ENCODE measurements at regions not wholly inside any gene's neighbourhood (a gene's known extent, or its start where the extent isn't known, plus 50 kb on each side); places are given as distances from the start of the nearest gene placed in this dataset.
"Not testable (repeated sequence)": the region's sequence is repeated elsewhere in the genome, so short reads cannot be mapped to it uniquely, and the experiment has no call there.

DNA sequence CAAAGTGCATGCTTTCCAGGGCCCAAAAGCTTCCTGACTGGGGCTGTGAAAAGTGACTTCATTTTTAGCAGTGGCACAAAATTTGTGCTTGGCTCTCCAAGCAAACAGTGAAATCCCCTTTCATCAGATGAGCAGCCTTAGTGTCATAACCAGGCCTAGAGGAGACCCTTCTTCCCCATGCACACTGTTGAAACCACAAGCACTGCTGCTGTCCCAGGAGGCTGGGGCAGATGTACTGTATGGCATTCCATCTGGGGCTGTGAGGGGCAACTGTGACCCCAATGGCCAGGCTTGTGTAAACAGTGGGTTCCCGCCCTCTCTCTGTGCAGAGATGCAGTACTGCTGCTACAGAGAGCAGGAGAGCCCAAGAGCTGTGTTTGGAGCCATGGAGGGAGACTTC, 184.1 kb downstream of the SPIN4 start:
- no CpG with 5 or more reads among the region's 1 CpG for WGBS
- H2BK15ac ChIP-seq (ENCODE audit: low read depth, poor library complexity, severe bottlenecking); H3K79me1 ChIP-seq (replicated peaks; ENCODE audit: low read length, poor library complexity, severe bottlenecking); H3K4me3 ChIP-seq (ENCODE audit: insufficient read depth in 1 of 2, low read depth in 1 of 2, low read length in 2 of 2); H3K36me3 ChIP-seq (ENCODE audit: control insufficient read depth in 1 of 2, insufficient read depth in 2 of 2, low read depth in 1 of 2, low read length in 2 of 2); H2BK12ac ChIP-seq (ENCODE audit: low read length in 2 of 2); H3K18ac ChIP-seq (ENCODE audit: low read depth in 1 of 2, low read length in 2 of 2); H4K8ac ChIP-seq (ENCODE audit: low read length); H3K9me3 ChIP-seq (ENCODE audit: control insufficient read depth, low read length); H2AFZ ChIP-seq (ENCODE audit: low read depth, low read length); H3K4ac ChIP-seq (ENCODE audit: low read depth in 1 of 2, low read length in 2 of 2); H3K27me3 ChIP-seq (ENCODE audit: control insufficient read depth in 1 of 2, insufficient read depth in 1 of 2, low read length in 2 of 2); H3K4me2 ChIP-seq (ENCODE audit: low read length, poor library complexity, severe bottlenecking); H4K91ac ChIP-seq (ENCODE audit: low read length); DNase-seq; H3K27ac ChIP-seq (ENCODE audit: low read length, poor library complexity, severe bottlenecking); H3K23ac ChIP-seq (ENCODE audit: low read length in 2 of 2); H3K14ac ChIP-seq (ENCODE audit: low read length in 2 of 2); H3K4me1 ChIP-seq (ENCODE audit: control insufficient read depth, insufficient read depth, low read depth, low read length); H3K9ac ChIP-seq (ENCODE audit: low read length); H2BK5ac ChIP-seq (ENCODE audit: low read depth, low read length, poor library complexity, severe bottlenecking); H2AK5ac ChIP-seq (ENCODE audit: low read length, severe bottlenecking); H2BK120ac ChIP-seq (ENCODE audit: low read depth, low read length): not testable (repeated sequence)

DNA sequence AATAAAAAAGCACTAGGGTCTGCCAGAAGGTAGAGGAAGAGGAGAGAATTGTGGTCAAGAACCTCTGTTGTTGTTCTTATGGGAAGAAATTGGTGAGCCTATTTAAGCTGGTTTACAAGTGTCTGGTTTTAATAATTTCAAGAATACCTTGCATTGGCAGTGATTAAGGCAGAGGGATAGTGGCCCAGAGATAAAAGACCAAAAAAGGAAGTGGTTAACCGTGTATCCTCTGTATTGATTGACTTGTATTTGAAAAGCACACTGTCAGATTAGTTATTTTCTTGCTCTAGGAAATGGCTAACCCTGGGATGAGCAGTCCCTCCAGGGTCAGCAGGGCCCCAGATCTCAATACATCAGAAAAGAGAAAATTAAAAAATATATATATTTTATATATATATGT, 190.1 kb downstream of the SPIN4 start:
- not testable (repeated sequence) for H3K4ac ChIP-seq (ENCODE audit: low read depth in 1 of 2, low read length in 2 of 2); H4K8ac ChIP-seq (ENCODE audit: low read length); H2BK120ac ChIP-seq (ENCODE audit: low read depth, low read length); H3K4me2 ChIP-seq (ENCODE audit: low read length, poor library complexity, severe bottlenecking); H2BK5ac ChIP-seq (ENCODE audit: low read depth, low read length, poor library complexity, severe bottlenecking); H3K18ac ChIP-seq (ENCODE audit: low read depth in 1 of 2, low read length in 2 of 2); H3K4me1 ChIP-seq (ENCODE audit: control insufficient read depth, insufficient read depth, low read depth, low read length); H3K14ac ChIP-seq (ENCODE audit: low read length in 2 of 2); H3K4me3 ChIP-seq (ENCODE audit: insufficient read depth in 1 of 2, low read depth in 1 of 2, low read length in 2 of 2); H3K36me3 ChIP-seq (ENCODE audit: control insufficient read depth in 1 of 2, insufficient read depth in 2 of 2, low read depth in 1 of 2, low read length in 2 of 2); H3K9me3 ChIP-seq (ENCODE audit: control insufficient read depth, low read length); H2AFZ ChIP-seq (ENCODE audit: low read depth, low read length); H2BK12ac ChIP-seq (ENCODE audit: low read length in 2 of 2); H3K23ac ChIP-seq (ENCODE audit: low read length in 2 of 2); H3K79me1 ChIP-seq (replicated peaks; ENCODE audit: low read length, poor library complexity, severe bottlenecking); H2AK5ac ChIP-seq (ENCODE audit: low read length, severe bottlenecking); H3K27me3 ChIP-seq (ENCODE audit: control insufficient read depth in 1 of 2, insufficient read depth in 1 of 2, low read length in 2 of 2); DNase-seq; H4K91ac ChIP-seq (ENCODE audit: low read length); H3K9ac ChIP-seq (ENCODE audit: low read length); H2BK15ac ChIP-seq (ENCODE audit: low read depth, poor library complexity, severe bottlenecking); H3K27ac ChIP-seq (ENCODE audit: low read length, poor library complexity, severe bottlenecking)
- WGBS: no CpG with 5 or more reads among the region's 1 CpG

DNA sequence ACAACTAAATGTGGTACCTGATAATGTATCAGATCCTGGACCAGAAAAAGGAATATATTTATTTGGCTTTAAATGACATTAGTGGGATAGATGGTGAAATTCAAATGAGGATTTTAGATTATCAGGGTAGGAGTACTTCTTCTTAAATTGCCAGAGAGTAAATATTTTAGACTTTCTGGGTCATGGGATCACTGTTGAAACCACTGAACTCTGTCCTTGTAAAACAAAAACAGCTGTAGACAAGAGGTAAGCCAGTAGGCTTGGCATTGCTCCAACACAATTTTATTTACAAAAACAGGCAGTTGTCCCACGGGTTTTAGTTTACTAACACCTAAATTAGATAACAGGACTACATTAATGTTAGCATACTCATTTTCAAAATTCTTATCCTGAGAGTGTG, 190.8 kb downstream of the SPIN4 start:
- H3K4me1 ChIP-seq (ENCODE audit: control insufficient read depth, insufficient read depth, low read depth, low read length); H3K4me2 ChIP-seq (ENCODE audit: low read length, poor library complexity, severe bottlenecking); H2BK12ac ChIP-seq (ENCODE audit: low read length in 2 of 2); H3K14ac ChIP-seq (ENCODE audit: low read length in 2 of 2); H3K4me3 ChIP-seq (ENCODE audit: insufficient read depth in 1 of 2, low read depth in 1 of 2, low read length in 2 of 2); H3K27ac ChIP-seq (ENCODE audit: low read length, poor library complexity, severe bottlenecking); H3K4ac ChIP-seq (ENCODE audit: low read depth in 1 of 2, low read length in 2 of 2); H2AK5ac ChIP-seq (ENCODE audit: low read length, severe bottlenecking); H2AFZ ChIP-seq (ENCODE audit: low read depth, low read length); H2BK120ac ChIP-seq (ENCODE audit: low read depth, low read length); H3K9me3 ChIP-seq (ENCODE audit: control insufficient read depth, low read length); H3K79me1 ChIP-seq (replicated peaks; ENCODE audit: low read length, poor library complexity, severe bottlenecking); H3K9ac ChIP-seq (ENCODE audit: low read length); H2BK5ac ChIP-seq (ENCODE audit: low read depth, low read length, poor library complexity, severe bottlenecking); DNase-seq; H2BK15ac ChIP-seq (ENCODE audit: low read depth, poor library complexity, severe bottlenecking); H3K27me3 ChIP-seq (ENCODE audit: control insufficient read depth in 1 of 2, insufficient read depth in 1 of 2, low read length in 2 of 2); H3K36me3 ChIP-seq (ENCODE audit: control insufficient read depth in 1 of 2, insufficient read depth in 2 of 2, low read depth in 1 of 2, low read length in 2 of 2); H3K18ac ChIP-seq (ENCODE audit: low read depth in 1 of 2, low read length in 2 of 2); H4K8ac ChIP-seq (ENCODE audit: low read length); H4K91ac ChIP-seq (ENCODE audit: low read length); H3K23ac ChIP-seq (ENCODE audit: low read length in 2 of 2): not testable (repeated sequence)
- WGBS: no CpG with 5 or more reads among the region's 1 CpG

DNA sequence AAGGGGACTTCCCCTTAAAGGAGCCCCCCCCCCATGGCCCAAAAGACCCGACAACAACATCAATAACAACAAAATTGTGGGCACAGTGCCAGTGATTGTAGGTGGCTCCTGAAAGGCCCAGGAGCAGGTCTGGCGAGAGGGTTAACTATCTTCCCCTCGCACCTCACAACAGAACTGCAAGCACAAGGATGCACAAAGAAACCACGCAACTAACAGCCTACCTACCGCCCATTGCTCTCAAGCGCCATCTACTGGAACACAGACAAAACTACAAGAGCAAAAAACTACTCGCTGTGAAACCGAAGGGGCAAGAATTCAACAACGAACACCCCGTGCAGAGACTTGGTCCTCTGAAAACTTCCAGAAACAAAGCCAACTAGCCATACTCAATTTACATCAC, 205.6 kb downstream of the SPIN4 start:
- not testable (repeated sequence) for H3K4me2 ChIP-seq (ENCODE audit: low read length, poor library complexity, severe bottlenecking); H4K91ac ChIP-seq (ENCODE audit: low read length); H3K4ac ChIP-seq (ENCODE audit: low read depth in 1 of 2, low read length in 2 of 2); H3K79me1 ChIP-seq (replicated peaks; ENCODE audit: low read length, poor library complexity, severe bottlenecking); H3K9ac ChIP-seq (ENCODE audit: low read length); H2AK5ac ChIP-seq (ENCODE audit: low read length, severe bottlenecking); H3K27me3 ChIP-seq (ENCODE audit: control insufficient read depth in 1 of 2, insufficient read depth in 1 of 2, low read length in 2 of 2); H2BK12ac ChIP-seq (ENCODE audit: low read length in 2 of 2); H4K8ac ChIP-seq (ENCODE audit: low read length); H2BK120ac ChIP-seq (ENCODE audit: low read depth, low read length); H3K4me1 ChIP-seq (ENCODE audit: control insufficient read depth, insufficient read depth, low read depth, low read length); H3K4me3 ChIP-seq (ENCODE audit: insufficient read depth in 1 of 2, low read depth in 1 of 2, low read length in 2 of 2); H3K18ac ChIP-seq (ENCODE audit: low read depth in 1 of 2, low read length in 2 of 2); H3K23ac ChIP-seq (ENCODE audit: low read length in 2 of 2); H2AFZ ChIP-seq (ENCODE audit: low read depth, low read length); H3K36me3 ChIP-seq (ENCODE audit: control insufficient read depth in 1 of 2, insufficient read depth in 2 of 2, low read depth in 1 of 2, low read length in 2 of 2); H3K27ac ChIP-seq (ENCODE audit: low read length, poor library complexity, severe bottlenecking); H3K14ac ChIP-seq (ENCODE audit: low read length in 2 of 2); H2BK5ac ChIP-seq (ENCODE audit: low read depth, low read length, poor library complexity, severe bottlenecking); H3K9me3 ChIP-seq (ENCODE audit: control insufficient read depth, low read length); DNase-seq; H2BK15ac ChIP-seq (ENCODE audit: low read depth, poor library complexity, severe bottlenecking)
- WGBS: no CpG with 5 or more reads among the region's 10 CpGs

Data from mesenchymal stem cell (in vitro differentiated cells and primary cell).